ENCODE measurements at regions not wholly inside any gene's neighbourhood (a gene's known extent, or its start where the extent isn't known, plus 50 kb on each side); places are given as distances from the start of the nearest gene placed in this dataset.

DNA sequence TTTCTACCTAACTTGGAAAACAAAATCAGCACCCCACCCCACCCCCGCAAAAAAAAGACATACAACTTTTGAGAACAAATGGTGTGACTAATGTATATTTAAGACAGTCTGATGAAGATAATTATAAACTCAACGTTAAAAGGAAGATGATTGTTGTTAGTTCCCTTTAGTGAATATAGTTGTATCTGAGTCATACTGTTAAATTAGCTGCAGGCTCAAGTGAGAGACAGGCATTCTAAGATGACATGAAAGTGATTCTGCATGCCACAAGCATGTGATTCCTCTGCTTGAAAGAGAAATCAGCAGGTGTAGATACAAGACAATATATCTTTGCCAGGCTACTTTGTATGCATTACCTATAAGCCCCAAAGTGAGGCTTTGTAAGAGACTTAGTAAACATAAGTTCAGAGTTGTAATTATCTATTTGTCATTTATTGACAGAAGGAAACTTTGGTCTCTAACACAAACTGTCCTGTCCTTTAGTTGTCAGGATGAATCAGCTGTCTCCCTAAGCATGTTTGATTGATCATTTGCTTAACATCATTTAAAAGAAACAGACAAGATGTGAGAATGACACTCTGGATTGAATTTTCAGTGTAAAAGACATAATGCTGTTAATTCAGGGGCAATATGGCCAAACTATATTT is 319.4 kb upstream of the HTR2A start:
- Histone ChIP-seq H3K14ac (replicated peaks; ENCODE audit: low read depth, low read length) (peak overlapping the region; percentile 2; the same call in 1 of the 2 replicates), H3K4me1 (ENCODE audit: control insufficient read depth, insufficient read depth, low read length) (no peaks in the 10 kb centered on the region; the same call in 1 of the 2 replicates), H2BK120ac (ENCODE audit: low read depth, low read length) (peak overlapping the region; percentile 48; the same call in 1 of the 2 replicates), H3K23ac (ENCODE audit: low read depth, low read length) (no peak overlapping the region), H3K9ac (ENCODE audit: low read depth, low read length) (no peak overlapping the region), H3K18ac (ENCODE audit: low read depth, low read length) (peak overlapping the region; percentile 54; the same call in 1 of the 2 replicates), H3K27ac (ENCODE audit: insufficient read depth, low read length) (no peak overlapping the region; the same call in 1 of the 2 replicates), H4K8ac (ENCODE audit: low read depth in 2 of 2, low read length in 2 of 2) (peak overlapping the region in 1 of 2 experiments; percentile 60; a peak in 2 of 4 replicates), H4K91ac (ENCODE audit: insufficient read depth, low read depth, low read length) (no peak overlapping the region), H2BK5ac (ENCODE audit: low read depth, low read length, poor library complexity, severe bottlenecking) (peak overlapping the region; percentile 95), H3K4me2 (ENCODE audit: low read depth, low read length) (peak overlapping the region; percentile 69; the same call in 1 of the 2 replicates), H2AK9ac (replicated peaks; ENCODE audit: low read depth, low read length, poor library complexity) (no peak overlapping the region), H2AFZ (replicated peaks; ENCODE audit: low read length, poor library complexity) (no peak overlapping the region), H3K79me1 (ENCODE audit: low read depth in 1 of 2, low read length in 2 of 2) (no peaks in the 10 kb centered on the region), H3K56ac (ENCODE audit: extremely low read depth, insufficient read depth, low read length) (no peak overlapping the region), H3K9me3 (ENCODE audit: control insufficient read depth, insufficient read depth, low read length) (no peaks in the 10 kb centered on the region), H2BK20ac (ENCODE audit: low read depth, low read length) (peak overlapping the region; percentile 71; the same call in 1 of the 2 replicates), H3K9me1 (ENCODE audit: insufficient read depth, low read length) (no peaks in the 10 kb centered on the region), H2BK15ac (ENCODE audit: low read depth, low read length) (no peak overlapping the region), H3K27me3 (ENCODE audit: control insufficient read depth, insufficient read depth, low read length) (no peaks in the 10 kb centered on the region), H3K4ac (ENCODE audit: low read depth, low read length) (peak overlapping the region; percentile 6; the same call in 1 of the 2 replicates), H2AK5ac (ENCODE audit: low read depth, low read length) (no peak overlapping the region; the same call in 1 of the 2 replicates), H4K5ac (ENCODE audit: low read depth, low read length) (peak overlapping the region; percentile 18; the same call in 1 of the 2 replicates), H3K4me3 (ENCODE audit: insufficient read depth, low read depth, low read length) (no peak overlapping the region), H3K36me3 (ENCODE audit: control insufficient read depth, insufficient read depth, low read length) (no peaks in the 10 kb centered on the region), H4K20me1 (ENCODE audit: insufficient read depth, low read length) (no peaks in the 10 kb centered on the region)
- dilution Hi-C loops (cut with HindIII; ENCODE audit: low sequenced_read_pairs, unreplicated experiment) (no loop called here), in situ Hi-C loops (cut with MboI; ENCODE audit: low sequenced_read_pairs) (no loop called here), intact Hi-C loops (cut with micrococcal nuclease) (loop anchor here (10.0 kb wide), 1 partner anchor 321 kb away; the partner anchor contains the start of gene HTR2A)
- POLR2A ChIA-PET (ENCODE audit: unreplicated experiment) = no interaction called here
- ATAC-seq (ENCODE audit: low read depth) = peak; percentile 63
- no CpG with 5 or more reads among the region's 2 CpGs for WGBS, 2 experiments (ENCODE audit: extremely low coverage in 2 of 2, insufficient read length in 1 of 2)
- BruUV-seq (replicated peaks) = no TSS peak
- peak; percentile 57 for DNase-seq
- TF ChIP-seq CEBPB (IDR thresholded peaks at IDR 0.05; ENCODE audit: low read depth, low read length) (no peak), CHD1 (IDR thresholded peaks at IDR 0.05; ENCODE audit: low read depth, low read length) (no peak), RAD21 (IDR thresholded peaks at IDR 0.05; ENCODE audit: low read length) (no peak), FOS (IDR thresholded peaks at IDR 0.05; ENCODE audit: low read depth, low read length) (no peak), POLR2A (IDR thresholded peaks at IDR 0.05; ENCODE audit: low read depth, low read length) (no peak), SMC3 (IDR thresholded peaks at IDR 0.05; ENCODE audit: low read depth, low read length) (no peak), MAZ (IDR thresholded peaks at IDR 0.05; ENCODE audit: borderline replicate concordance, low read depth, low read length) (no peak), MXI1 (IDR thresholded peaks at IDR 0.05; ENCODE audit: borderline replicate concordance, low read depth, low read length) (no peak), NFE2L2 (IDR thresholded peaks at IDR 0.05; ENCODE audit: low read depth, low read length) (no peak), MAFK (IDR thresholded peaks at IDR 0.05; ENCODE audit: low read depth, low read length) (no peak), RCOR1 (IDR thresholded peaks at IDR 0.05; ENCODE audit: insufficient replicate concordance, low read length) (no peak), RFX5 (IDR thresholded peaks at IDR 0.05; ENCODE audit: low read depth, low read length) (no peak)
- TF ChIP-seq, protein P1, sequence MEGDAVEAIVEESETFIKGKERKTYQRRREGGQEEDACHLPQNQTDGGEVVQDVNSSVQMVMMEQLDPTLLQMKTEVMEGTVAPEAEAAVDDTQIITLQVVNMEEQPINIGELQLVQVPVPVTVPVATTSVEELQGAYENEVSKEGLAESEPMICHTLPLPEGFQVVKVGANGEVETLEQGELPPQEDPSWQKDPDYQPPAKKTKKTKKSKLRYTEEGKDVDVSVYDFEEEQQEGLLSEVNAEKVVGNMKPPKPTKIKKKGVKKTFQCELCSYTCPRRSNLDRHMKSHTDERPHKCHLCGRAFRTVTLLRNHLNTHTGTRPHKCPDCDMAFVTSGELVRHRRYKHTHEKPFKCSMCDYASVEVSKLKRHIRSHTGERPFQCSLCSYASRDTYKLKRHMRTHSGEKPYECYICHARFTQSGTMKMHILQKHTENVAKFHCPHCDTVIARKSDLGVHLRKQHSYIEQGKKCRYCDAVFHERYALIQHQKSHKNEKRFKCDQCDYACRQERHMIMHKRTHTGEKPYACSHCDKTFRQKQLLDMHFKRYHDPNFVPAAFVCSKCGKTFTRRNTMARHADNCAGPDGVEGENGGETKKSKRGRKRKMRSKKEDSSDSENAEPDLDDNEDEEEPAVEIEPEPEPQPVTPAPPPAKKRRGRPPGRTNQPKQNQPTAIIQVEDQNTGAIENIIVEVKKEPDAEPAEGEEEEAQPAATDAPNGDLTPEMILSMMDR (conservative IDR thresholded peaks at IDR 0.05; ENCODE audit: low read depth, low read length) = no peak
- TF ChIP-seq, protein P2, sequence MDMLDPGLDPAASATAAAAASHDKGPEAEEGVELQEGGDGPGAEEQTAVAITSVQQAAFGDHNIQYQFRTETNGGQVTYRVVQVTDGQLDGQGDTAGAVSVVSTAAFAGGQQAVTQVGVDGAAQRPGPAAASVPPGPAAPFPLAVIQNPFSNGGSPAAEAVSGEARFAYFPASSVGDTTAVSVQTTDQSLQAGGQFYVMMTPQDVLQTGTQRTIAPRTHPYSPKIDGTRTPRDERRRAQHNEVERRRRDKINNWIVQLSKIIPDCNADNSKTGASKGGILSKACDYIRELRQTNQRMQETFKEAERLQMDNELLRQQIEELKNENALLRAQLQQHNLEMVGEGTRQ (IDR thresholded peaks at IDR 0.05; ENCODE audit: low read depth, low read length) = no peak
- CTCF ChIA-PET = no interaction called here
